Trophoblast cell (in vitro differentiated cells and primary cell): ENCODE measurements at regions not wholly inside any gene's neighbourhood (a gene's known extent, or its start where the extent isn't known, plus 50 kb on each side); places are given as distances from the start of the nearest gene placed in this dataset.

Experiments used
- DNase-seq, 2 donors: peaks; one replicate each; pipeline ENCODE4 v3.0.0-alpha.2; 2016
- H2AFZ ChIP-seq: 2 replicates; pipeline ENCODE4 v1.6.1; 2013; ENCODE audit warnings: low read length, moderate library complexity, mild to moderate bottlenecking; ENCODE audit not compliant: insufficient read depth, poor library complexity
- H2AK5ac ChIP-seq: 2 replicates; pipeline ENCODE4 v1.6.1; 2013; ENCODE audit warnings: mild to moderate bottlenecking, low read length
- H2BK120ac ChIP-seq: 2 replicates; pipeline ENCODE4 v1.6.1; 2013; ENCODE audit warnings: low read length, mild to moderate bottlenecking, moderate library complexity; ENCODE audit not compliant: insufficient read depth, poor library complexity
- H2BK12ac ChIP-seq: 2 replicates; pipeline ENCODE4 v1.6.1; 2013; ENCODE audit warnings: mild to moderate bottlenecking, low read length, moderate library complexity
- H2BK5ac ChIP-seq: 2 replicates; pipeline ENCODE4 v1.6.1; 2013; ENCODE audit warnings: low read length, low read depth, moderate library complexity, mild to moderate bottlenecking; ENCODE audit not compliant: poor library complexity
- H3K14ac ChIP-seq: 2 replicates; pipeline ENCODE4 v1.6.1; 2013; ENCODE audit warnings: mild to moderate bottlenecking, low read length
- H3K18ac ChIP-seq: 2 replicates; pipeline ENCODE4 v1.6.1; 2013; ENCODE audit warnings: mild to moderate bottlenecking, low read length
- H3K23ac ChIP-seq: 2 replicates; pipeline ENCODE4 v1.6.1; 2013; ENCODE audit warnings: low read length
- H3K27ac ChIP-seq: 2 replicates; pipeline ENCODE4 v1.5.1; 2013; ENCODE audit warnings: low read depth, mild to moderate bottlenecking, inconsistent platforms, low read length, moderate library complexity
- H3K27me3 ChIP-seq: 2 replicates; pipeline ENCODE4 v1.6.1; 2013; ENCODE audit warnings: inconsistent platforms, mild to moderate bottlenecking, low read length, moderate library complexity; ENCODE audit not compliant: insufficient read depth
- H3K36me3 ChIP-seq, 2 experiments: 1 replicate in 1 of 2; 2 replicates in 1 of 2; pipeline ENCODE4 v1.6.1; 2013; ENCODE audit warnings: low read length in 2 of 2, mild to moderate bottlenecking in 2 of 2, moderate library complexity in 1 of 2; ENCODE audit not compliant: insufficient read depth in 2 of 2, control insufficient read depth in 1 of 2
- H3K4ac ChIP-seq: 2 replicates; pipeline ENCODE4 v1.6.1; 2013; ENCODE audit warnings: low read depth, mild to moderate bottlenecking, low read length, moderate library complexity
- H3K4me1 ChIP-seq, 2 experiments: 1 replicate in 1 of 2; 2 replicates in 1 of 2; pipeline ENCODE4 v1.6.1; 2013; ENCODE audit warnings: low read length in 2 of 2, mild to moderate bottlenecking in 2 of 2, moderate library complexity in 1 of 2; ENCODE audit not compliant: insufficient read depth in 2 of 2, control insufficient read depth in 1 of 2
- H3K4me2 ChIP-seq: 2 replicates; pipeline ENCODE4 v1.6.1; 2013; ENCODE audit warnings: inconsistent platforms, mild to moderate bottlenecking, low read length, moderate library complexity
- H3K4me3 ChIP-seq: 2 replicates; pipeline ENCODE4 v1.5.1; 2013; ENCODE audit warnings: mild to moderate bottlenecking, low read depth, low read length, inconsistent platforms
- H3K79me1 ChIP-seq: one replicate; pipeline ENCODE4 v1.6.1; 2013; ENCODE audit warnings: low read length
- H3K79me2 ChIP-seq: 2 replicates; pipeline ENCODE4 v1.6.1; 2013; ENCODE audit warnings: low read length, mild to moderate bottlenecking; ENCODE audit not compliant: control insufficient read depth, insufficient read depth, poor library complexity
- H3K9ac ChIP-seq: 2 replicates; pipeline ENCODE4 v1.6.1; 2013; ENCODE audit warnings: mild to moderate bottlenecking, low read length
- H3K9me3 ChIP-seq: 2 replicates; pipeline ENCODE4 v1.6.1; 2013; ENCODE audit warnings: low read depth, mild to moderate bottlenecking, control low read depth, inconsistent platforms, low read length; ENCODE audit not compliant: insufficient read depth
- H4K12ac ChIP-seq: 2 replicates; pipeline ENCODE4 v1.6.1; 2013; ENCODE audit warnings: low read depth, mild to moderate bottlenecking, low read length, moderate library complexity
- H4K8ac ChIP-seq: 2 replicates; pipeline ENCODE4 v1.6.1; 2013; ENCODE audit warnings: low read depth, mild to moderate bottlenecking, low read length, moderate library complexity
- H4K91ac ChIP-seq: one replicate; pipeline ENCODE4 v1.6.1; 2013; ENCODE audit warnings: low read depth, mild to moderate bottlenecking, low read length, moderate library complexity
- WGBS: extraction: QIAGEN DNeasy Blood & Tissue Kit; methylation state at CpG from one replicate; pipeline ENCODE4 v1.1.7; 2013; ENCODE audit warnings: missing lambda C conversion rate; ENCODE audit not compliant: insufficient read length, insufficient coverage; ENCODE audit errors: extremely low coverage; 5-methylcytosine and 5-hydroxymethylcytosine counted together

DNA sequence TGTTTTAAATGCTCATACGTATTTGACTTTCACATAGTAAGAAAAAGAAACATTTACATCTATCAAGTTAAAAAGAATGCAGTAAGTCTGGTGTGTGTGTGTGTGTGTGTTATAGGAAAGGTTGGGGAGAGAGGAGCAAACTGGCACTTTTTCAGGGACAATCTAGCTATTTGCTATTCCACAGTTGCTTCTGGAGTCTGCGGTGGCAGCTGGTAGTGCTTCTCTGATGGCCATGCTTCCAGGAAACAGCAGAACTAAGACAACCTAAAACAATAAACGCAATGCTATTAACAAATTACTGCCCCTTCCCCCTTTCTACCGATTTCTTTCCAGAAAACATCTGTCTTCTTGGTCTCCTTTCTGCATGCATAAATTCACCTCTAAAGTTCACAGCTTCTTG, 70.0 kb upstream of the CDH10 start:
- H2BK12ac ChIP-seq = no peak overlapping the region
- no peak overlapping the region for H2BK120ac ChIP-seq
- no peaks in the 10 kb centered on the region for H3K79me1 ChIP-seq
- no peaks in the 10 kb centered on the region for H3K4me1 ChIP-seq
- H3K4ac ChIP-seq = no peak overlapping the region
- H3K79me2 ChIP-seq = no peaks in the 10 kb centered on the region
- no peak overlapping the region for H3K23ac ChIP-seq
- no peak overlapping the region for H2AFZ ChIP-seq
- no peak overlapping the region for H3K27ac ChIP-seq
- H3K9me3 ChIP-seq = no peaks in the 10 kb centered on the region
- no peak overlapping the region for H2AK5ac ChIP-seq
- H3K14ac ChIP-seq = no peak overlapping the region
- no peak overlapping the region for H2BK5ac ChIP-seq
- H3K27me3 ChIP-seq = no peaks in the 10 kb centered on the region
- no peak overlapping the region for H4K91ac ChIP-seq
- H4K8ac ChIP-seq = no peak overlapping the region
- no peak overlapping the region for H3K4me3 ChIP-seq
- H3K18ac ChIP-seq = no peak overlapping the region
- H3K36me3 ChIP-seq = no peaks in the 10 kb centered on the region
- no CpG with 5 or more reads among the region's 4 CpGs for WGBS
- no peak overlapping the region for H3K9ac ChIP-seq
- no peak for DNase-seq
- no peak overlapping the region for H3K4me2 ChIP-seq
- H4K12ac ChIP-seq = no peak overlapping the region

DNA sequence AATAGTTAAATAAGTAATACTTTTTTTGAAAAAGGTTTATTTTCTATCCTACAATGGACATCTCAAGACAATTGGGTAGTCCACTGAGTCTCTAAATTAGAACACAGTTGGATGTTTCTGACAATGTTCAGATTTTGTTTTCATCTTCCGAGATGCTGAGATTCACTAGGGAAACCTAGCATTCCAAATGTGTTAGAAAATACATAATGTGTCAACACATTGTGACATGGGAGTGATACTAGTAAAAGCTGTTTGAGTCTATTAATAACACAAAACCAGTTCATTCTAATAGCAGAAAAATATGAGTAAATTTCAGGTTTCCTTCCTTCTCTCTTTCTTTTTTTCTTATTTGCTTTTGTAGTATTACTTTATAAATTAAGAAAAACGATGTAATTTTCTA, 68.2 kb upstream of the CDH10 start:
- Histone ChIP-seq H3K27ac (no peak overlapping the region), H2AK5ac (no peak overlapping the region), H3K79me2 (no peaks in the 10 kb centered on the region), H3K4me2 (no peak overlapping the region), H3K23ac (no peak overlapping the region), H3K27me3 (no peaks in the 10 kb centered on the region), H4K8ac (no peak overlapping the region), H3K4ac (no peak overlapping the region), H3K36me3 (no peaks in the 10 kb centered on the region), H2AFZ (no peak overlapping the region), H2BK120ac (no peak overlapping the region), H4K91ac (no peak overlapping the region), H3K4me1 (no peaks in the 10 kb centered on the region), H3K4me3 (no peak overlapping the region), H3K14ac (no peak overlapping the region), H3K9me3 (no peaks in the 10 kb centered on the region), H3K18ac (no peak overlapping the region), H3K79me1 (no peaks in the 10 kb centered on the region), H3K9ac (no peak overlapping the region), H2BK12ac (no peak overlapping the region), H4K12ac (no peak overlapping the region), H2BK5ac (no peak overlapping the region)
- no CpG with 5 or more reads among the region's 2 CpGs for WGBS
- no peak for DNase-seq

GRCh38 chr5:24712047-24712446, 67.3 kb upstream of the CDH10 start:
- Histone ChIP-seq H3K23ac (no peak overlapping the region), H2AFZ (no peak overlapping the region), H2BK120ac (no peak overlapping the region), H3K27me3 (no peaks in the 10 kb centered on the region), H3K4me2 (no peak overlapping the region), H3K27ac (no peak overlapping the region), H3K9me3 (no peaks in the 10 kb centered on the region), H4K91ac (no peak overlapping the region), H3K79me2 (no peaks in the 10 kb centered on the region), H2BK5ac (no peak overlapping the region), H3K4me3 (no peak overlapping the region), H2BK12ac (no peak overlapping the region), H3K36me3 (no peaks in the 10 kb centered on the region), H3K14ac (no peak overlapping the region), H4K8ac (no peak overlapping the region), H3K9ac (no peak overlapping the region), H3K4ac (no peak overlapping the region), H3K79me1 (no peaks in the 10 kb centered on the region), H3K18ac (no peak overlapping the region), H2AK5ac (no peak overlapping the region), H4K12ac (no peak overlapping the region), H3K4me1 (no peaks in the 10 kb centered on the region)
- no CpG with 5 or more reads among the region's 1 CpG for WGBS
- no peak for DNase-seq

- no peak overlapping the region for H4K91ac ChIP-seq
- no peak overlapping the region for H3K4me3 ChIP-seq
- no peak overlapping the region for H2AK5ac ChIP-seq
- H3K9me3 ChIP-seq = peaks cover 2% of the 10 kb centered on the region
- no peaks in the 10 kb centered on the region for H3K79me2 ChIP-seq
- no peak overlapping the region for H3K4ac ChIP-seq
- H3K4me2 ChIP-seq = no peak overlapping the region
- H3K27me3 ChIP-seq = no peaks in the 10 kb centered on the region
- H2BK120ac ChIP-seq = no peak overlapping the region
- no peak overlapping the region for H3K9ac ChIP-seq
- H3K4me1 ChIP-seq = no peaks in the 10 kb centered on the region
- no peak overlapping the region for H4K8ac ChIP-seq
- H3K23ac ChIP-seq = no peak overlapping the region
- H2AFZ ChIP-seq = no peak overlapping the region
- H3K36me3 ChIP-seq = no peaks in the 10 kb centered on the region
- H3K18ac ChIP-seq = no peak overlapping the region
- no peak for DNase-seq
- H2BK5ac ChIP-seq = no peak overlapping the region
- H3K14ac ChIP-seq = no peak overlapping the region
- H2BK12ac ChIP-seq = no peak overlapping the region
- H3K27ac ChIP-seq = no peak overlapping the region
- no peaks in the 10 kb centered on the region for H3K79me1 ChIP-seq
- no peak overlapping the region for H4K12ac ChIP-seq
Measured at GRCh38 chr5:24703934-24704333, 59.2 kb upstream of the CDH10 start.
